COR-L47 (cell line): ENCODE measurements at regions not wholly inside any gene's neighbourhood (a gene's known extent, or its start where the extent isn't known, plus 50 kb on each side); places are given as distances from the start of the nearest gene placed in this dataset.

Experiments used
- DNase-seq: peaks from one replicate; lab custom pipeline; 2025; lab: John Stamatoyannopoulos, UW

- DNase-seq: no peak
Measured at GRCh38 chr9:136597141-136597885, 51.5 kb upstream of the NOTCH1 start.

GRCh38 chr9:136596630-136597031 lies 50.8 kb upstream of the NOTCH1 start:
- DNase-seq: no peak

GRCh38 chr9:136596217-136596616 lies 50.4 kb upstream of the NOTCH1 start:
- DNase-seq: no peak

DNA sequence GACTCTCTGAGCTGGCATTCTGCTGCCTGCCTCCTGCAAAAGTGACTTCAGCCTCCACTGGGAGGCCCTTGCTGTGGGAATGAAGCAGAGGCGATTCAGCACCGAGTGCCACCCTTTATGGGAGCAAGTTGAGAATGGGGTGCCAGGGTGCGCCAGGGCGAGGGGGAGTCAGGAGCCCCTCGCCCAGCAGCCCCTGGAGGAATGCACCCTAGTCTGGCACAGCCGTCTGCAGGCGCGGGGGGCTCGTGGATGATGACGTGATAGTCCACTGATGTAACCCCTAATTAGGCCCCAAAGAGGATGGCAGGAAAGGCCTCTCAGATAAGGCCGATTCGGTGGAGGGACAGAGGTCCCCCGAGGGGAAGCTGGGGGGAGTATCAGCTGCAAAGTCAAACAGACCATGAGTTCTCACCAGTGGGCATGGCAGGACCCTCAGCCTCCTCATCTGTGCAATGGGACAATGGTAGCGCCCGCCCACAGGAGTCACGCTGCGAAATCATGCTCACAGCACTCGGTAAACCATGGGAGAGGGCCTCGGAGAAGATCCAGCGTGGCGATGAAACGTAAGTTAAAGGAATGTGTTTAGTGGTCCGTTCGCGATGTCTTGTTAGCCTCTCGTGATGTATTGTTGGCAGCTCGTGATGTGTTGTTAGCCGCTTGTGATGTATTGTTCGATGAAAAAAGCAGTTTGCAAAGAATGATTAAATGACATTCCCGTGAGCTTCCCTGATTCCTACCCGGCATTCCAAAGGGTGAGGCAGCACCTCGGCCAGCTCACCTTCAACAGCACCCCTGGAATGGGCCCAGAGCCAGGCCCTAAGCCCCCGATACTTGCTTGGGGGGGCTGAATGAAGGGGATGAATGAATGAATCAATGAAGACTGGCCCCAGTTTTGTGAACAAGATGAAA lies 49.7 kb upstream of the NOTCH1 start:
- DNase-seq: no peak
